GM13976 (cell line): ENCODE measurements at regions not wholly inside any gene's neighbourhood (a gene's known extent, or its start where the extent isn't known, plus 50 kb on each side); places are given as distances from the start of the nearest gene placed in this dataset.

ENCODE experiments used
- DNase-seq: peaks from one replicate; pipeline ENCODE4 v3.0.0; 2012; ENCODE audit warnings: low spot score
- in situ Hi-C: fragments of 300-500 bp; cut with MboI; formaldehyde crosslinking; loops from one replicate; pipeline ENCODE4 v1.12.0; 2022; ENCODE audit warnings: low sequenced_read_pairs, mixed read lengths, inconsistent platforms; ENCODE audit not compliant: unreplicated experiment
- TF ChIP-seq, protein P1 (sequence below): IDR thresholded peaks from 2 replicates; pipeline ENCODE4 v1.5.1; 2012; ENCODE audit warnings: borderline replicate concordance, mild to moderate bottlenecking; ENCODE audit not compliant: insufficient read depth; ENCODE audit errors: extremely low read depth, missing control alignments, control extremely low read depth

- DNase-seq: no peak
- in situ Hi-C loops: no loop called here
- TF ChIP-seq, protein P1, sequence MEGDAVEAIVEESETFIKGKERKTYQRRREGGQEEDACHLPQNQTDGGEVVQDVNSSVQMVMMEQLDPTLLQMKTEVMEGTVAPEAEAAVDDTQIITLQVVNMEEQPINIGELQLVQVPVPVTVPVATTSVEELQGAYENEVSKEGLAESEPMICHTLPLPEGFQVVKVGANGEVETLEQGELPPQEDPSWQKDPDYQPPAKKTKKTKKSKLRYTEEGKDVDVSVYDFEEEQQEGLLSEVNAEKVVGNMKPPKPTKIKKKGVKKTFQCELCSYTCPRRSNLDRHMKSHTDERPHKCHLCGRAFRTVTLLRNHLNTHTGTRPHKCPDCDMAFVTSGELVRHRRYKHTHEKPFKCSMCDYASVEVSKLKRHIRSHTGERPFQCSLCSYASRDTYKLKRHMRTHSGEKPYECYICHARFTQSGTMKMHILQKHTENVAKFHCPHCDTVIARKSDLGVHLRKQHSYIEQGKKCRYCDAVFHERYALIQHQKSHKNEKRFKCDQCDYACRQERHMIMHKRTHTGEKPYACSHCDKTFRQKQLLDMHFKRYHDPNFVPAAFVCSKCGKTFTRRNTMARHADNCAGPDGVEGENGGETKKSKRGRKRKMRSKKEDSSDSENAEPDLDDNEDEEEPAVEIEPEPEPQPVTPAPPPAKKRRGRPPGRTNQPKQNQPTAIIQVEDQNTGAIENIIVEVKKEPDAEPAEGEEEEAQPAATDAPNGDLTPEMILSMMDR: no peak
Measured at GRCh38 chr16:86251682-86252081, 258.6 kb upstream of the FOXF1 start.

- DNase-seq: no peak
- TF ChIP-seq, protein P1: no peak
- in situ Hi-C loops: no loop called here
Measured at GRCh38 chr16:86252596-86252995, 257.7 kb upstream of the FOXF1 start.

DNA sequence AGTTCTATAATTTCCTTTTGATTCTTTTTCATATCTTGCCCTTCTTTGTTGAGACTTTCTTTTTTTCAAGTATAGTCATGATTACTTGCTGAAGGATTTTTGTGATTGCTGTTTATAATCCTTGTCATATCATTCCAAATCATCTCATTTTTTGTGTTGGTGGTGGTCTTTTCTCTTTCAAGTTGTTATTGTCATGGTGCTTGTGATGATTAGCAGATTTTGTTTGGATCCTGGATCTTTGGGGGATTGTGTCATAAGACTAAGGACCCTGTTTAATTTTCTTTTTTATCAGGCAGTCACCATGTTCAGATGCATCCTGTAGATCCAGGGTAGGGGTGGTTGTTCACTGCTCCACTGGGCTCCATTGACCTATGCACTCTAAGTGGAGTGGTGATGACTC is 254.4 kb upstream of the FOXF1 start:
- in situ Hi-C loops: no loop called here
- no peak for DNase-seq
- TF ChIP-seq, protein P1: no peak

DNA sequence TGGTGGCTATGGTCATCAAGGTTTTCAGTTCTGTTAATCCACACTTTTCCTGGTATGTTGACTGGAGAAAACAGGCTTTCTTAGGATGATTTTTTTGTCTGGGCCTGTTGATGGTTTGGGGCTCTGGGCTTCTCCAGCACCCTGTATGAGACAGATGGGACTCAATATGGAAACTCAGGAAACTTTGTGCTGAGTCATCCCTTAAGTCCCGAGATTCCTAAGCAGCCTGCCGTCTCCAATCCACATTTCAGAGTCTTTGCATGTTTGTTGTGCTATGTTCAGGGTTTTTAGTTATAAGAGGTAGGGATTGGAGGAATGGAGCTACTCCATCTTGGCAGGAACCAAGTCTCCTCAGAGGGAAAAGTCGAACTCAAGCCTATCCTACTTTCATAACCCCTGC is 253.3 kb upstream of the FOXF1 start:
- TF ChIP-seq, protein P1: no peak
- DNase-seq: no peak
- in situ Hi-C loops: no loop called here

DNA sequence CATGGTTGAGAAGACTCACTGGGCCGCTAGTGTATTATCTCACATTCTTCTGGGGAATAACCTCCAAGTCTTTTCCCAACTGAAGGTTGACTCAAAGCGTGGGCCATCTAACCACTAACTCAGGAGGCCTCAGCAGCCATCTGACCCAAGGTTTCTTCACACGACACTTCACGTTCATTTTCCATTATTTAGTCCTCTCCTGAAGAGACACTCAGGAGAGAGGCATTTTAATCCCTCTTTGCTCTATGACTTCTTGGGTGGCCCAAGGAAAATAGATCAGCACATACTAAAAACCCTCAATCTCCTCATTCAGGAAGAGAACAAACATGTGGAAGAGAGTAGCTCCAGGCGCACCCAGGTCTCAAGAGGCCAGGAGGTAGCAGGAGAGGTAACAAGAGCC is 252.8 kb upstream of the FOXF1 start:
- in situ Hi-C loops: no loop called here
- TF ChIP-seq, protein P1: no peak
- no peak for DNase-seq

DNA sequence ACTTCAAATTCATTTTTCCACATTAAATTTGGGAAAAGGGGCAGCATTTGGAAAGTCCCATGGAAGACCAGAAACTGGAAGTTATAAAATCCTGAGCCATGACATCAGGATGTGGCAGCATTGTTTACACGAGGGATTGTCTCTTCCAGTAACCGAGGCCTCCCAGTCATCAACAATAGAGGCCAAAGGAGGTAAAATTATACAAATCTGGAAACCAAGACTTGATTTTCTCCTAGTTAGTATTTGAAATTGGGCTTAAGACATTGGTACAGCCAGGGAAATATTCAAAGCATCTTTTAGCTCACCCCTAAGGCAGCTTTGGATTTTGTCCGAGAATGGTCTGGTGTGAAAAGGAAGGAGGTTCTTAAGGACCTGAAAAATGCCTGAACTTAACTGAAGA is 251.6 kb upstream of the FOXF1 start:
- TF ChIP-seq, protein P1: no peak
- in situ Hi-C loops: no loop called here
- no peak for DNase-seq

GRCh38 chr16:86259499-86259898 is 250.8 kb upstream of the FOXF1 start:
- no peak for DNase-seq
- in situ Hi-C loops: no loop called here
- TF ChIP-seq, protein P1: no peak
